ENCODE measurements at regions not wholly inside any gene's neighbourhood (a gene's known extent, or its start where the extent isn't known, plus 50 kb on each side); places are given as distances from the start of the nearest gene placed in this dataset.

DNA sequence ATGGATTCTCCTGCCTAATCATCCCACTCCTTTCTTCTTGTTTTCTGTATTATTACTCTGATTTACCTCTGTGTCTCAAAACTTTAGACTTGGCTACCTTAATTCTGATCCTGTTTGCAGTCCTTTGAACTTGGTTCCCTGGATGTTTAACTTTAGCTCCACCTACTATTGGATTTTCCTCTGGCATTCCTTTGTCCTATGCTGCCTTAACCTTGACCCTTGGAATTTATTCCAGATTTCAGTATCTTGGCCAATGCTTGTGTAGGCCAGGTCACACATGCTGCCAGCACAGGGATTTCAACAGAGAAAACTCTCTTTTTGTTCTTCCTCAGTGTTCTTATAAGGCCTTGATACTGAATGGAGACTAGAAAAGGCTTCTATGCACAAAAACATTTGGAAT is 65.0 kb upstream of the DNAJC19 start:
- DNase-seq = no peak

DNA sequence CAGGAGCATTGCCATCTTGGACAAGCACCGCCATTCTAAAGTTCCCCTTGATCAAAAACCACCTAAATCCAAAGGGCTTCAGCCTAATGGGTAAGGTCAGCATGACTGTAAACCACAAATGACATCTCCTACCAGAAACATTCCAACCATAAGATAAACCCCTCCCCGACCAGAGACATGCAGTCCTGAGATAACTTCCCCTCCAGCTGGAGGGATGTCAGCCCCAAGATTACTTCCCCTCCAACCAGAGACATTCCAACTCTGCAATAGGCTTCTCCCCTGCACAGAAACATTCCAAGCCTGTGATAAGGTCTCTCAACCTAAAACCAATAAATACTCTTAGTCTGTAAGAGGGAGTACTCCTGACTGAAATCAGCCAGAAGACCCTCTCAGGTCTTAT is 62.7 kb upstream of the DNAJC19 start:
- no peak for DNase-seq

DNA sequence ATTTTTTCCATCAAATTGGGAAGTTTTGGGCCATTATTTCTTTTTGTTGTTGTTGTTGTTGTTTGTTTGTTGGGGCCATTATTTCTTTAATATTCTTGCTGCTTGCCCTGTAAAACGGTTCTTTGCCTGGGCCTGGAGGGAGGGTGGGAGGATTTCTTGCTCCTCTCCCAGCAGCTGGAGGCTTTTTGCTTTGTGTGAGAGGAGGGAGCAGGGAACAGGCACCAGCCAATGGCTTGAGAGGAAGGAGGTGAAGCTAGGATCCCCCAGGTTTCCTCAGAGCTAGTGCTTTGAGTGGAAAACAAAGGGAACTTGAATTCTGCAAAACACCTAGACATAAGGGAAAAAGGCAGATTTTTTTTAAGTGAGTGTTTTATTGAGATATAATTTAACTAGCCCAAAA is 61.2 kb upstream of the DNAJC19 start:
- DNase-seq = no peak

- no peak for DNase-seq
Measured at GRCh38 chr3:181040030-181040429, 50.5 kb upstream of the DNAJC19 start.
